ENCODE measurements at regions not wholly inside any gene's neighbourhood (a gene's known extent, or its start where the extent isn't known, plus 50 kb on each side); places are given as distances from the start of the nearest gene placed in this dataset.

GRCh38 chrX:36927712-36928111 lies 80.5 kb upstream of the FAM47C start:
- H3K36me3 ChIP-seq, result no peaks in the 10 kb centered on the region
- H3K9me3 ChIP-seq, result peaks cover 0 to 23% (median 12%) of the 10 kb centered on the region in 8 donors
- intact Hi-C loops (cut with DNase I; ENCODE audit: low total_unique reads), result no loop called here
- H3K27me3 ChIP-seq (replicated peaks in 1 of 7), result peaks cover 0 to 5% (median 0%) of the 10 kb centered on the region in 7 donors
- no peaks in the 10 kb centered on the region for H3K4me1 ChIP-seq
- 35 to 69% (median 47%) methylated on average over 1 of the region's 1 CpG for WGBS, 5 donors
- no peak overlapping the region for H3K4me3 ChIP-seq
- no peak overlapping the region for H3K27ac ChIP-seq
- no peak for DNase-seq
- no peak for TF ChIP-seq POLR2AphosphoS5 (IDR thresholded peaks at IDR 0.05)
- no peak for TF ChIP-seq POLR2A (IDR thresholded peaks at IDR 0.05)
- TF ChIP-seq, protein P1, sequence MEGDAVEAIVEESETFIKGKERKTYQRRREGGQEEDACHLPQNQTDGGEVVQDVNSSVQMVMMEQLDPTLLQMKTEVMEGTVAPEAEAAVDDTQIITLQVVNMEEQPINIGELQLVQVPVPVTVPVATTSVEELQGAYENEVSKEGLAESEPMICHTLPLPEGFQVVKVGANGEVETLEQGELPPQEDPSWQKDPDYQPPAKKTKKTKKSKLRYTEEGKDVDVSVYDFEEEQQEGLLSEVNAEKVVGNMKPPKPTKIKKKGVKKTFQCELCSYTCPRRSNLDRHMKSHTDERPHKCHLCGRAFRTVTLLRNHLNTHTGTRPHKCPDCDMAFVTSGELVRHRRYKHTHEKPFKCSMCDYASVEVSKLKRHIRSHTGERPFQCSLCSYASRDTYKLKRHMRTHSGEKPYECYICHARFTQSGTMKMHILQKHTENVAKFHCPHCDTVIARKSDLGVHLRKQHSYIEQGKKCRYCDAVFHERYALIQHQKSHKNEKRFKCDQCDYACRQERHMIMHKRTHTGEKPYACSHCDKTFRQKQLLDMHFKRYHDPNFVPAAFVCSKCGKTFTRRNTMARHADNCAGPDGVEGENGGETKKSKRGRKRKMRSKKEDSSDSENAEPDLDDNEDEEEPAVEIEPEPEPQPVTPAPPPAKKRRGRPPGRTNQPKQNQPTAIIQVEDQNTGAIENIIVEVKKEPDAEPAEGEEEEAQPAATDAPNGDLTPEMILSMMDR (IDR thresholded peaks at IDR 0.05 in 8 of 11, conservative IDR thresholded peaks at IDR 0.05 in 3 of 11), result no peak

- TF ChIP-seq, protein P1 (IDR thresholded peaks at IDR 0.05 in 8 of 11, conservative IDR thresholded peaks at IDR 0.05 in 3 of 11), result no peak
- TF ChIP-seq POLR2AphosphoS5 (IDR thresholded peaks at IDR 0.05), result no peak
- TF ChIP-seq POLR2A (IDR thresholded peaks at IDR 0.05), result no peak
- no peaks in the 10 kb centered on the region for H3K4me1 ChIP-seq
- intact Hi-C loops (cut with DNase I; ENCODE audit: low total_unique reads), result no loop called here
- WGBS, 5 donors, result 18 to 30% (median 24%) methylated on average over 1 of the region's 1 CpG
- H3K9me3 ChIP-seq, result peaks cover 0 to 23% (median 12%) of the 10 kb centered on the region in 8 donors
- no peak overlapping the region for H3K4me3 ChIP-seq
- H3K36me3 ChIP-seq, result no peaks in the 10 kb centered on the region
- H3K27me3 ChIP-seq (replicated peaks in 1 of 7), result peaks cover 0 to 5% (median 0%) of the 10 kb centered on the region in 7 donors
- H3K27ac ChIP-seq, result no peak overlapping the region
- no peak for DNase-seq
Measured at GRCh38 chrX:36930491-36930890, 77.7 kb upstream of the FAM47C start.

- no peak overlapping the region for H3K4me3 ChIP-seq
- no peak for DNase-seq
- no peaks in the 10 kb centered on the region for H3K36me3 ChIP-seq
- H3K9me3 ChIP-seq, result no peaks in the 10 kb centered on the region
- no peaks in the 10 kb centered on the region for H3K4me1 ChIP-seq
- 68 to 91% (median 85%) methylated on average over 5 of the region's 5 CpGs for WGBS, 5 donors
- TF ChIP-seq POLR2A (IDR thresholded peaks at IDR 0.05) (no peak), POLR2AphosphoS5 (IDR thresholded peaks at IDR 0.05) (no peak)
- TF ChIP-seq, protein P1 (IDR thresholded peaks at IDR 0.05 in 8 of 11, conservative IDR thresholded peaks at IDR 0.05 in 3 of 11), result no peak
- peaks cover 0 to 5% (median 0%) of the 10 kb centered on the region in 7 donors for H3K27me3 ChIP-seq (replicated peaks in 1 of 7)
- no peak overlapping the region for H3K27ac ChIP-seq
- intact Hi-C loops (cut with DNase I; ENCODE audit: low total_unique reads), result no loop called here
Measured at GRCh38 chrX:36947214-36947613, 61.0 kb upstream of the FAM47C start.

DNA sequence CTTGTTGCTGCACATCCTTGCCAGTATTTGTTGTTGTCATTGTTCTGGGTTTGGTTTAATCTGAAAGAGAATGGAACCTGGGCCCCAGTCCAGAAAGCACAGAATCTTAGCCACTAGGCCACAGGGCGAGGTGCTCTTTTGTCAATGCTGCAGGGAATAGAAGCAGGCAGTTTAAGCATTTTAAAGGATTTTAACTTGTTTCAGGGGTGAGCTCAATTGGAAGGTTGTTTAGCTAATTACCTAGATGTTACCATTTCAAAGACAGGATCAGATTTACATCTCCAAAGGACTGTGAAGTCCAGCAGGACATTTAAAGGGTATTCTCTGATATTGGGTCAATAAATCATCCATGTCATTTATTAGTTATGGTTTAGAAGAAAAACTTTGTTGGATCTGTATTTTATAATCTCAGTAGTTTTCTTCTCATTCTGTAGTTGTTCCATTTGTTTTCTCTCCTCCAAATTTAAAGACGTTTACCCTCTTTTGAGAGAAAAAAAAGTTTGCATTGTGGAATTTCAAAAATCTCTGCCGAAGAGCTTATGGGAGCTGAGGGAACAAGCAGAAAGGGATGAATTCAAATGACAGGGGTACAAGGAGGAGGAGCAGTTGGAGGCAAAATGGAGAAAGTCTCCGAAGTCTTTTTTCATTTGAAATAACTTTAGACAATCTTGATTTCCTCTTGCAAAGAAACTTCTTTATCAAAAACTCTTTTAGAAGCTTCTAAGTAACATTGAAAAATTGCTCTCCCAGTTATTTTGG lies 57.5 kb upstream of the FAM47C start:
- 30 to 49% (median 36%) methylated on average over 4 of the region's 4 CpGs for WGBS, 5 donors
- no peak overlapping the region for H3K4me3 ChIP-seq

More for the DNA sequence above, 57.5 kb upstream of the FAM47C start:
- Histone ChIP-seq H3K36me3 (no peaks in the 10 kb centered on the region), H3K27ac (no peak overlapping the region), H3K4me1 (no peaks in the 10 kb centered on the region), H3K9me3 (no peaks in the 10 kb centered on the region), H3K27me3 (replicated peaks in 1 of 7) (peaks cover 0 to 5% (median 0%) of the 10 kb centered on the region in 7 donors)
- no peak for DNase-seq
- TF ChIP-seq, protein P1 (IDR thresholded peaks at IDR 0.05 in 8 of 11, conservative IDR thresholded peaks at IDR 0.05 in 3 of 11), result no peak
- TF ChIP-seq POLR2A (IDR thresholded peaks at IDR 0.05) (no peak), POLR2AphosphoS5 (IDR thresholded peaks at IDR 0.05) (no peak)
- intact Hi-C loops (cut with DNase I; ENCODE audit: low total_unique reads), result no loop called here
